Endothelial cell of umbilical vein (primary cell): ENCODE measurements at regions not wholly inside any gene's neighbourhood (a gene's known extent, or its start where the extent isn't known, plus 50 kb on each side); places are given as distances from the start of the nearest gene placed in this dataset.

Experiments
- BruUV-seq: library from RNA; stranded (reverse); fragments of 400-500 nt; replicated peaks from 2 replicates; lab custom pipeline; 2021; lab: Mats Ljungman, UMichigan
- CTCF ChIA-PET: fragments of 300-600, 350-600 bp; sonication (Branson Sonifier 250); formaldehyde crosslinking; loops from one replicate; lab custom pipeline; 2021; ENCODE audit warnings: antibody characterized with exemption, inconsistent platforms; lab: Charles Lee
- POLR2A ChIA-PET: fragments of 300-600, 350-600 bp; sonication (Branson Sonifier 250); formaldehyde crosslinking; loops from one replicate; lab custom pipeline; 2021; ENCODE audit warnings: antibody characterized with exemption, inconsistent platforms; lab: Charles Lee
- DNase-seq: peaks from one replicate; pipeline ENCODE4 v3.0.0-alpha.2; 2011; ENCODE audit warnings: low read depth, low spot score
- FAIRE-seq: peaks from 2 replicates; lab custom pipeline; 2011; peaks lifted over from hg19 to GRCh38; lab: Jason Lieb, UNC
- H2AFZ ChIP-seq: 2 replicates; pipeline ENCODE4 v1.6.0; 2012; ENCODE audit warnings: low read depth, low read length, control low read depth, inconsistent platforms
- H3K27ac ChIP-seq: 2 replicates; pipeline ENCODE4 v1.5.1; 2011; ENCODE audit warnings: low read depth, mild to moderate bottlenecking, control low read depth, low read length, moderate library complexity; ENCODE audit not compliant: insufficient read depth
- H3K27me3 ChIP-seq, 2 experiments: 2 replicates each; pipeline versions ENCODE4 v1.6.0 to v1.6.1; 2011; ENCODE audit warnings: low read length in 2 of 2, mixed read lengths in 1 of 2; ENCODE audit not compliant: control insufficient read depth in 2 of 2, insufficient read depth in 2 of 2
- H3K36me3 ChIP-seq, 2 experiments: 2 replicates in 1 of 2; 3 replicates in 1 of 2; pipeline ENCODE4 v1.5.1; 2011; ENCODE audit warnings: low read length in 2 of 2, mild to moderate bottlenecking in 1 of 2, moderate library complexity in 1 of 2; ENCODE audit not compliant: control insufficient read depth in 2 of 2, insufficient read depth in 2 of 2; ENCODE audit errors: extremely low read depth in 1 of 2
- H3K4me1 ChIP-seq: 3 replicates; pipeline ENCODE4 v1.5.1; 2011; ENCODE audit warnings: mild to moderate bottlenecking, low read length; ENCODE audit not compliant: control insufficient read depth, insufficient read depth; ENCODE audit errors: extremely low read depth
- H3K4me2 ChIP-seq: 2 replicates; pipeline ENCODE4 v1.6.1; 2011; ENCODE audit warnings: low read length, control low read depth, mixed read lengths; ENCODE audit not compliant: insufficient read depth
- H3K4me3 ChIP-seq, 3 experiments: fragments of 200-600 bp in 1 of 3; sonication (generic), shearing (Covaris generic) in 1 of 3; replicated peaks in 1 of 3; 2 replicates each; pipeline ENCODE4 v1.5.1; 2011 to 2016; ENCODE audit warnings: control low read depth in 3 of 3, low read length in 3 of 3, mild to moderate bottlenecking in 2 of 3, inconsistent platforms in 1 of 3, low read depth in 1 of 3, moderate library complexity in 1 of 3; ENCODE audit not compliant: insufficient read depth in 1 of 3
- H3K79me2 ChIP-seq: 2 replicates; pipeline ENCODE4 v1.6.0; 2012; ENCODE audit warnings: low read length, inconsistent platforms; ENCODE audit not compliant: control insufficient read depth, insufficient read depth
- H3K9ac ChIP-seq: replicated peaks from 2 replicates; pipeline ENCODE3; 2011; ENCODE audit warnings: low read length, control low read depth; ENCODE audit not compliant: insufficient read depth; ENCODE audit errors: extremely low read depth
- H3K9me1 ChIP-seq: replicated peaks from 3 replicates; pipeline ENCODE4 v1.6.0; 2011; ENCODE audit warnings: mild to moderate bottlenecking, low read length; ENCODE audit not compliant: control insufficient read depth, insufficient read depth; ENCODE audit errors: extremely low read depth
- H3K9me3 ChIP-seq: replicated peaks from 2 replicates; pipeline ENCODE4 v1.5.1; 2012; ENCODE audit warnings: low read length, inconsistent platforms; ENCODE audit not compliant: control insufficient read depth, insufficient read depth
- H4K20me1 ChIP-seq: replicated peaks from 2 replicates; pipeline ENCODE3; 2011; ENCODE audit warnings: mild to moderate bottlenecking, low read length; ENCODE audit not compliant: control insufficient read depth, insufficient read depth; ENCODE audit errors: extremely low read depth
- EZH2 ChIP-seq: IDR thresholded peaks from 2 replicates; pipeline ENCODE4 v1.6.1; 2012; ENCODE audit warnings: borderline replicate concordance, low read depth, mild to moderate bottlenecking, moderate library complexity, low read length, inconsistent platforms; ENCODE audit not compliant: severe bottlenecking
- FOS ChIP-seq: IDR thresholded peaks from 2 replicates; pipeline ENCODE4 v1.6.1; 2011; ENCODE audit warnings: mild to moderate bottlenecking, low read length, moderate library complexity, borderline replicate concordance; ENCODE audit not compliant: insufficient read depth
- GATA2 ChIP-seq: IDR thresholded peaks from 2 replicates; pipeline ENCODE4 v1.7.0; 2011; ENCODE audit warnings: low read depth, mild to moderate bottlenecking, moderate library complexity, mixed read lengths, low read length; ENCODE audit not compliant: insufficient read length, insufficient read depth
- JUN ChIP-seq: IDR thresholded peaks from 2 replicates; pipeline ENCODE4 v1.6.1; 2011; ENCODE audit warnings: borderline replicate concordance, low read depth; ENCODE audit not compliant: insufficient read length, insufficient read depth
- MAX ChIP-seq: IDR thresholded peaks from 2 replicates; pipeline ENCODE4 v1.6.1; 2011; ENCODE audit not compliant: insufficient read depth, insufficient read length
- MYC ChIP-seq: IDR thresholded peaks from one replicate; pipeline ENCODE4 v1.6.1; 2011; ENCODE audit warnings: mild to moderate bottlenecking, low read depth, low read length
- POLR2A ChIP-seq: IDR thresholded peaks from 2 replicates; pipeline ENCODE4 v1.6.1; 2012; ENCODE audit warnings: low read depth, mild to moderate bottlenecking, control low read depth, low read length
- POLR2AphosphoS5 ChIP-seq: IDR thresholded peaks from 2 replicates; pipeline ENCODE4 v1.6.1; 2012; ENCODE audit warnings: low read depth, mild to moderate bottlenecking, control low read depth, low read length, moderate library complexity; ENCODE audit not compliant: insufficient read depth
- dilution Hi-C: fragments of 300-500 bp; cut with MboI; formaldehyde crosslinking; loops from one replicate; pipeline ENCODE4 v1.15.0; 2019; ENCODE audit warnings: low sequenced_read_pairs; ENCODE audit not compliant: extremely low pct_ligation_motif_present
- intact Hi-C: fragments of 100-400 bp; cut with micrococcal nuclease; formaldehyde crosslinking; loops from one replicate; pipeline ENCODE4 v1.10.0; 2022
- TF ChIP-seq, protein P1 (sequence below), 2 donors: IDR thresholded peaks; 1 replicate in 1 of 2; 2 replicates in 1 of 2; pipeline ENCODE4 v1.5.1; 2011; ENCODE audit warnings: low read length in 2 of 2, mild to moderate bottlenecking in 2 of 2, moderate library complexity in 2 of 2, control low read depth in 1 of 2, inconsistent platforms in 1 of 2, low read depth in 1 of 2; ENCODE audit not compliant: insufficient read depth in 1 of 2; ENCODE audit errors: extremely low read depth in 1 of 2

DNA sequence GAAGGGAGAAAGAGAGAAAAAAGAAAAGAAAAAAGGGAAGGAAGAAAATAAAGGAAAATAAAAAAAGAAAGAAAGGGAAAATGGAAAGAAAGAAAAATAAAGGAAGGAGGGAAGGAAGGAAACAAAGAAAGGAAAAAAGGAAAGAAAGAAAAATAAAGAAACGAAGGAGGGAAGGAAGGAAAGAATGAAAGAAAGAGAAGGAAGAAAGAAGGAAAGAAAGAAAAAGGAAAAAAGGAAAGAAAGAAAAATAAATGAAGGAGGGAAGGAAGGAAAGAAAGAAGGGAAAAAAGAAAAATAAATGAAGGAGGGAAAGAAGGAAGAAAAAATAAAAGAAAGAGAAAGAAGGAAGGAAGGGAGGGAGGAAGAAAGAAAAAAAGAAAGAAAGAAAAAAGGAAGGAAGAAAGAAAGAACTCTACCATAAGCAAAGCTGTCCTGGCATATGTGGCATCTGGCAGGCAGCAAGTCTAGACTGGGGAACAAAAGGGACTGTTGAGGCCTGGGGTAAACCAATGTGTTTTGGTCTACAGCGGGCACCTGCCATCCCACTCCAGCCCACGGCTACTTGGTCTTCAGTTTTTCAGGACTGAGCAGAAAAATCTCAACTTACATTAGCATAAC, 86.9 kb downstream of the TFAP2C start:
- intact Hi-C loops (no loop called here), dilution Hi-C loops (no loop called here)
- ChIA-PET CTCF (no interaction called here), POLR2A (no interaction called here)
- DNase-seq, result no peak
- Histone ChIP-seq H3K9me1 (no peaks in the 10 kb centered on the region), H4K20me1 (no peaks in the 10 kb centered on the region), H2AFZ (no peak overlapping the region), H3K9me3 (no peaks in the 10 kb centered on the region), H3K4me2 (no peak overlapping the region), H3K27ac (no peak overlapping the region), H3K27me3 (no peaks in the 10 kb centered on the region), H3K4me3 (no peak overlapping the region), H3K79me2 (no peaks in the 10 kb centered on the region), H3K4me1 (no peaks in the 10 kb centered on the region), H3K36me3 (no peaks in the 10 kb centered on the region), H3K9ac (no peak overlapping the region)
- no peak for FAIRE-seq
- no peak for TF ChIP-seq JUN
- TF ChIP-seq MYC, result no peak
- no peak for TF ChIP-seq POLR2AphosphoS5
- TF ChIP-seq MAX, result no peak
- no peak for TF ChIP-seq POLR2A
- TF ChIP-seq GATA2, result no peak
- TF ChIP-seq, protein P1, sequence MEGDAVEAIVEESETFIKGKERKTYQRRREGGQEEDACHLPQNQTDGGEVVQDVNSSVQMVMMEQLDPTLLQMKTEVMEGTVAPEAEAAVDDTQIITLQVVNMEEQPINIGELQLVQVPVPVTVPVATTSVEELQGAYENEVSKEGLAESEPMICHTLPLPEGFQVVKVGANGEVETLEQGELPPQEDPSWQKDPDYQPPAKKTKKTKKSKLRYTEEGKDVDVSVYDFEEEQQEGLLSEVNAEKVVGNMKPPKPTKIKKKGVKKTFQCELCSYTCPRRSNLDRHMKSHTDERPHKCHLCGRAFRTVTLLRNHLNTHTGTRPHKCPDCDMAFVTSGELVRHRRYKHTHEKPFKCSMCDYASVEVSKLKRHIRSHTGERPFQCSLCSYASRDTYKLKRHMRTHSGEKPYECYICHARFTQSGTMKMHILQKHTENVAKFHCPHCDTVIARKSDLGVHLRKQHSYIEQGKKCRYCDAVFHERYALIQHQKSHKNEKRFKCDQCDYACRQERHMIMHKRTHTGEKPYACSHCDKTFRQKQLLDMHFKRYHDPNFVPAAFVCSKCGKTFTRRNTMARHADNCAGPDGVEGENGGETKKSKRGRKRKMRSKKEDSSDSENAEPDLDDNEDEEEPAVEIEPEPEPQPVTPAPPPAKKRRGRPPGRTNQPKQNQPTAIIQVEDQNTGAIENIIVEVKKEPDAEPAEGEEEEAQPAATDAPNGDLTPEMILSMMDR (IDR thresholded peaks at IDR 0.05; ENCODE audit: extremely low read depth in 1 of 2, insufficient read depth in 1 of 2, low read depth in 1 of 2, low read length in 2 of 2), result no peak
- TF ChIP-seq FOS, result no peak
- TF ChIP-seq EZH2, result no peak
- BruUV-seq, result no TSS peak
